CD4-positive, alpha-beta T cell (primary cell): ENCODE measurements at regions not wholly inside any gene's neighbourhood (a gene's known extent, or its start where the extent isn't known, plus 50 kb on each side); places are given as distances from the start of the nearest gene placed in this dataset.

Experiments used
- ATAC-seq: fragments of 200-7000 bp; cut with Tn5 transposase; one replicate; pipeline ENCODE4 v1.10.0; 2022; ENCODE audit warnings: mild to moderate bottlenecking; ENCODE audit not compliant: poor library complexity
- CTCF ChIA-PET: fragments of 350-600 bp; sonication (Branson Sonifier 250); formaldehyde crosslinking; loops from one replicate; lab custom pipeline; 2021; ENCODE audit warnings: antibody characterized with exemption, inconsistent platforms; lab: Charles Lee
- POLR2A ChIA-PET: fragments of 350-600 bp; sonication (Branson Sonifier 250); formaldehyde crosslinking; loops from one replicate; lab custom pipeline; 2021; ENCODE audit warnings: antibody characterized with exemption, inconsistent platforms; lab: Charles Lee
- DNase-seq, 14 experiments: peaks; one replicate each; pipeline ENCODE4 v3.0.0-alpha.2; 2013 to 2020; ENCODE audit warnings: mixed read lengths in 2 of 14
- H3K27ac ChIP-seq, 2 donors: one replicate each; pipeline versions ENCODE4 v1.5.1 to v1.7.0; 2013; ENCODE audit warnings: low read length in 2 of 2, low read depth in 1 of 2, mild to moderate bottlenecking in 1 of 2
- H3K27me3 ChIP-seq, 2 experiments: 1 replicate in 1 of 2; 2 replicates in 1 of 2; pipeline versions ENCODE4 v1.6.1 to v1.7.0; 2013; ENCODE audit warnings: low read length in 2 of 2, control low read depth in 1 of 2, mild to moderate bottlenecking in 1 of 2, moderate library complexity in 1 of 2; ENCODE audit not compliant: insufficient read depth in 2 of 2, control insufficient read depth in 1 of 2
- H3K36me3 ChIP-seq: one replicate; pipeline ENCODE4 v1.6.1; 2013; ENCODE audit warnings: low read length, control low read depth; ENCODE audit not compliant: insufficient read depth
- H3K4me1 ChIP-seq: one replicate; pipeline ENCODE4 v1.6.1; 2013; ENCODE audit warnings: low read length, control low read depth; ENCODE audit not compliant: insufficient read depth
- H3K4me3 ChIP-seq: one replicate; pipeline ENCODE4 v1.5.1; 2013; ENCODE audit warnings: mild to moderate bottlenecking, low read length, moderate library complexity
- H3K9me3 ChIP-seq, 2 experiments: 1 replicate in 1 of 2; 2 replicates in 1 of 2; pipeline versions ENCODE4 v1.6.1 to v1.7.0; 2013; ENCODE audit warnings: low read length in 2 of 2, mild to moderate bottlenecking in 2 of 2, control low read depth in 1 of 2, moderate library complexity in 1 of 2; ENCODE audit not compliant: control insufficient read depth in 1 of 2, insufficient read depth in 1 of 2
- H3K27ac Mint-ChIP-seq: one replicate; pipeline ENCODE4 v1.8.0; 2020; ENCODE audit warnings: mixed read lengths
- H3K27me3 Mint-ChIP-seq: one replicate; pipeline ENCODE4 v1.8.0; 2021; ENCODE audit warnings: mixed read lengths
- H3K36me3 Mint-ChIP-seq: one replicate; pipeline ENCODE4 v1.8.0; 2021; ENCODE audit warnings: low read depth, mixed read lengths
- H3K4me1 Mint-ChIP-seq: one replicate; pipeline ENCODE4 v1.8.0; 2021; ENCODE audit warnings: low read depth, mixed read lengths
- H3K4me3 Mint-ChIP-seq: one replicate; pipeline ENCODE4 v1.8.0; 2020; ENCODE audit warnings: mild to moderate bottlenecking, mixed read lengths
- H3K9me3 Mint-ChIP-seq: one replicate; pipeline ENCODE4 v1.8.0; 2020; ENCODE audit warnings: mixed read lengths
- intact Hi-C, 2 experiments: fragments of 100-400 bp; cut with DNase I in 1 of 2; cut with micrococcal nuclease in 1 of 2; formaldehyde crosslinking; loops; one replicate each; pipeline versions ENCODE4 v1.15.1 to v1.9.0; 2023 to 2025; cut with DNase I, micrococcal nuclease
- TF ChIP-seq, protein P1 (sequence below): fragments of 200-600 bp; IDR thresholded peaks from one replicate; pipeline ENCODE4 v1.8.0; 2022; ENCODE audit warnings: antibody characterized with exemption, mild to moderate bottlenecking

DNA sequence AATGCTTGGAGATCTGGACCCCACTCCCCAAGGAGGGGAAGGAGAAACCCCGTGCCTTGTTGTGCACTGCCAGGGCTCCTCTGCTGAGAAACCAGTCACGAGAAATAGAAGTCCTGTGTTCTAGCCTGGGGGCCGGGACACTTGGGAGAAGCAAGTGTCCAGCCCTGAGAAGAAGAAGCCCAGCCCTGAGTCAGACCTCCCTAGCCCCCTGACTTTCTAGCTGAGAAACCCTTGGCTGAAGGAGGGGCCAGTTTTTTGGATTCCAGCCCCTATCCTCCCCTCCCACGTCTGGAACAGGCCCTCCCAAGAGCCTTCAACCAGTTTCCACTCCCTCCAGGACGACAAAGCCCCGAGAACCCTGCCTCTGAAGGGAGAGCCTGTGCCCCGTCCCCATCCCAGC is 100.5 kb downstream of the NAV1 start:
- Histone ChIP-seq H3K27ac (no peak overlapping the region), H3K4me1 (no peaks in the 10 kb centered on the region), H3K9me3 (no peaks in the 10 kb centered on the region), H3K27me3 (peaks cover 0 to under 1% of the 10 kb centered on the region in 2 experiments), H3K36me3 (no peaks in the 10 kb centered on the region), H3K4me3 (no peak overlapping the region)
- no peaks in the 10 kb centered on the region for H3K4me1 Mint-ChIP-seq
- H3K36me3 Mint-ChIP-seq: no peaks in the 10 kb centered on the region
- H3K9me3 Mint-ChIP-seq: no peaks in the 10 kb centered on the region
- intact Hi-C loops: no loop called here
- TF ChIP-seq, protein P1, sequence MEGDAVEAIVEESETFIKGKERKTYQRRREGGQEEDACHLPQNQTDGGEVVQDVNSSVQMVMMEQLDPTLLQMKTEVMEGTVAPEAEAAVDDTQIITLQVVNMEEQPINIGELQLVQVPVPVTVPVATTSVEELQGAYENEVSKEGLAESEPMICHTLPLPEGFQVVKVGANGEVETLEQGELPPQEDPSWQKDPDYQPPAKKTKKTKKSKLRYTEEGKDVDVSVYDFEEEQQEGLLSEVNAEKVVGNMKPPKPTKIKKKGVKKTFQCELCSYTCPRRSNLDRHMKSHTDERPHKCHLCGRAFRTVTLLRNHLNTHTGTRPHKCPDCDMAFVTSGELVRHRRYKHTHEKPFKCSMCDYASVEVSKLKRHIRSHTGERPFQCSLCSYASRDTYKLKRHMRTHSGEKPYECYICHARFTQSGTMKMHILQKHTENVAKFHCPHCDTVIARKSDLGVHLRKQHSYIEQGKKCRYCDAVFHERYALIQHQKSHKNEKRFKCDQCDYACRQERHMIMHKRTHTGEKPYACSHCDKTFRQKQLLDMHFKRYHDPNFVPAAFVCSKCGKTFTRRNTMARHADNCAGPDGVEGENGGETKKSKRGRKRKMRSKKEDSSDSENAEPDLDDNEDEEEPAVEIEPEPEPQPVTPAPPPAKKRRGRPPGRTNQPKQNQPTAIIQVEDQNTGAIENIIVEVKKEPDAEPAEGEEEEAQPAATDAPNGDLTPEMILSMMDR: no peak
- no peak overlapping the region for H3K27ac Mint-ChIP-seq
- ChIA-PET POLR2A (no interaction called here), CTCF (no interaction called here)
- H3K27me3 Mint-ChIP-seq: peaks cover 7% of the 10 kb centered on the region
- DNase-seq (no peak), ATAC-seq (no peak)
- no peak overlapping the region for H3K4me3 Mint-ChIP-seq

DNA sequence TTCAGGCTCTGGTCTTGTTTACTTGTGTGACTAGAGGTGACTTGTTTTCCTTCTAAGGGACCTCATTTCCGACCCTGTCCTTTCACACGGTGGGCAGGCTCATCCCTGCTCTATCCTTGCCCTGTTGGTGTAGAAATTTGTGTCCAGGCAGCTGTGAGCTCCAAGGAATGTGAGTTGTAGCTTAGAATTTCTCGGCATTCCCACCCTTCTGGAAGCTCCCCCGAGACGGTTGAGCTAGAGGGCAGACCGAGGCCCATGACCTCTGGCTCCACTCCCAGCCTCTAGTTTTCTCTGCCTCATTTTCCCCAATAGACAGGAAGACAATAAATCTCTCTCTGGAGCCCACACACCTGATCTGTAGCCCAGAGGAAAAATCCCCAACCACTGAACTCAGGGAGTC is 100.9 kb downstream of the NAV1 start:
- peaks cover 11% of the 10 kb centered on the region for H3K27me3 Mint-ChIP-seq
- H3K4me1 Mint-ChIP-seq: no peaks in the 10 kb centered on the region
- H3K9me3 Mint-ChIP-seq: no peaks in the 10 kb centered on the region
- H3K36me3 ChIP-seq: no peaks in the 10 kb centered on the region
- no peak overlapping the region for H3K4me3 ChIP-seq
- ATAC-seq: no peak
- no peak overlapping the region for H3K4me3 Mint-ChIP-seq
- no peak overlapping the region for H3K27ac ChIP-seq
- no peak overlapping the region for H3K27ac Mint-ChIP-seq
- TF ChIP-seq, protein P1: no peak
- no peaks in the 10 kb centered on the region for H3K4me1 ChIP-seq
- intact Hi-C loops: no loop called here
- no peaks in the 10 kb centered on the region for H3K9me3 ChIP-seq
- H3K36me3 Mint-ChIP-seq: no peaks in the 10 kb centered on the region
- DNase-seq: no peak
- ChIA-PET POLR2A (no interaction called here), CTCF (no interaction called here)
- H3K27me3 ChIP-seq: peaks cover 0 to 3% of the 10 kb centered on the region in 2 experiments

GRCh38 chr1:201640624-201641023 is 101.7 kb downstream of the NAV1 start:
- H3K27ac Mint-ChIP-seq: no peak overlapping the region
- TF ChIP-seq, protein P1: no peak
- ChIA-PET CTCF (no interaction called here), POLR2A (no interaction called here)
- H3K9me3 Mint-ChIP-seq: no peaks in the 10 kb centered on the region
- H3K27me3 Mint-ChIP-seq: peaks cover 16% of the 10 kb centered on the region
- H3K4me1 Mint-ChIP-seq: no peaks in the 10 kb centered on the region
- no peaks in the 10 kb centered on the region for H3K36me3 Mint-ChIP-seq
- H3K9me3 ChIP-seq: no peaks in the 10 kb centered on the region
- H3K27me3 ChIP-seq: peaks cover 0 to 3% of the 10 kb centered on the region in 2 experiments
- H3K4me1 ChIP-seq: no peaks in the 10 kb centered on the region
- H3K4me3 Mint-ChIP-seq: no peak overlapping the region
- H3K4me3 ChIP-seq: no peak overlapping the region
- H3K36me3 ChIP-seq: no peaks in the 10 kb centered on the region
- no peak overlapping the region for H3K27ac ChIP-seq
- intact Hi-C loops: no loop called here
- DNase-seq (no peak), ATAC-seq (no peak)
